ENCODE measurements at regions not wholly inside any gene's neighbourhood (a gene's known extent, or its start where the extent isn't known, plus 50 kb on each side); places are given as distances from the start of the nearest gene placed in this dataset.
A peak's percentile ranks its signal among the peaks of the same experiment; 100 is the strongest.
"Not testable (repeated sequence)": the region's sequence is repeated elsewhere in the genome, so short reads cannot be mapped to it uniquely, and the experiment has no call there.

DNA sequence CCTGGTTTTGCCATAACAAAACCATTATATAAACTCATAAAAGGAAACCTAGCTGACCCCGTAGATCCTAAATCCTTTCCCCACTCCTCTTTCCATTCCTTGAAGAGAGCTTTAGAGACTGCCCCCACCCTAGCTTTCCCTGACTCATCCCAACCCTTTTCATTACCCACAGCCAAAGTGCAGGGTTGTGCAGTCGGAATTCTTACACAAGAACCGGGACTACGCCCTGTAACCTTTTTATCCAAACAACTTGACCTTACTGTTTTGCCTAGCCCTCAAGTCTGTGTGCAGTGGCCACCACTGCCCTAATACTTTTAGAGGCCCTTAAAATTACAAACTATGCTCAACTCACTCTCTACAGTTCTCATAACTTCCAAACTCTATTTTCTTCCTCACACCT lies 116.0 kb upstream of the PTPN13 start:
- DNase-seq (ENCODE audit: low spot score) = not testable (repeated sequence)

DNA sequence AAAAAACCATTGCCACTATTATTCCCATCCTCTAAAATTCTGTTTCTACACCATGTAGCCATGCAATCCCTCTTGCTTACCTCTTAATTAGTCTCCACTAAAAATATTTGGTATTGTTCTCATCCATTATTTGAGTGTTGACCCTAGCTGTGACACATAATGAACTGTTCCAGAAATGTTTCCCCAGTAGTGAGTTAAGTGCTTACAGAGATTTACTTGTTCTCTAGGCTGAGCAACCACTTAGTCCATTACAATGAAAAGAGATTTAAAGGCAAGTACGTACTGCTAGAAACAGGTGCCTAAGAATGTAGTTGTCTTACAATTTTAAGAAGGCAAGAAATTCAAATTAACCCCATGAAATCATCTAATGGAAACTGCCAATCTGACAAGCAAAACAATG lies 112.7 kb upstream of the PTPN13 start:
- DNase-seq (ENCODE audit: low spot score) = no peak

DNA sequence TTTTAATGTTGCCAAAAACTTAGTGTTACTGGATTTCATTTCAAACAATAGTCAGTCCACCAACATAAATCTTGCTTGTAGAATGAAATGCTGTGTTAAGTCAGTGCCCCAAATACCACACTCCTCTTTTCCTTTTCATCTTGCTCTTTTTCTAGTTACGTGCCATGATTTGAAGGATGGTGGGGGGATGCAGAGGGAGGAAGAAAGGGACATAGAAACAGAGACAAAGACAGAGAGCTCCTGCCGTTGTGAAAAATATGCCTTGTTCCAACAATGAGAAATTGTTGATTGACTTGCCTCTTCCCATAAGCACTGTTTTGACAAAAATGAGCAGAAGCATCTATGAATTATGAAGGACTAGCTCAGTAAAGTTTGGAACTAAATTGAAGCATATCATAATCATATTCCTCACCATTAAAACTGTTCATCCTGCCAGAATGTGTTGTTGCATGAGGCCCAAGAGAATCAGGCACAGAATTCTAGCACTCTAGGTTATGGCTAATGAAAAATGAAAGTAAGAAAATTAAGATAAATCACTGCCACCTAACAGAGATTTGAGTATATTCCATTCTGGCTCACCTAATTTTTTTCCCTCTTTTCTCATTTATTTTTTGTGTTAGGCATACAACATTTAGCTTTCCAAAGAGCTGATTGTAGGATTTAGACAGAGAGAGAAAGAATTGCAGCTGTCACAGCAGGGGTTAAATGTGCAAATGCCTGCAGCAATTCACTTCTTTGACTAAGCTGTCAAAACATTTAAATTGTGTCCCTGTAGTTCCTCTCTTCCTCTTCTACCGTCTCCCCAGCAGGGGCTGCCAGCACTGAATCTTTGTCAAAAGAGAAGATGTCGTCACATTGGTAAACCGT lies 111.6 kb upstream of the PTPN13 start:
- no peak for DNase-seq (ENCODE audit: low spot score)

DNA sequence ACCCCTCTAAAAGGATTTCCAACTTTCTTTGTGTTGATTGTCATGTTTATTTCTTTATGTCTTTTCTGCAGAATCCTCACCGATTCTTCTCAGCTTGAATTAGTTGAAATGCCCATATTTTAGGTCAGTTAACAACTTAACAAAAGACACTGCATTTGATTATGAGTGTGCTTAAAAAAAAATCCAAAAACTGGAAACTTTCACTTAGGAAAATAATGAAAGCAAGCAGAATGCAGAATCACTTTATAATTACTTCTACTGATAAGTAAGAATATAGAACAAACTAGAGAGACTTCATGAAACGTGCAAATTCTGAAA lies 111.0 kb upstream of the PTPN13 start:
- DNase-seq (ENCODE audit: low spot score) = no peak

DNA sequence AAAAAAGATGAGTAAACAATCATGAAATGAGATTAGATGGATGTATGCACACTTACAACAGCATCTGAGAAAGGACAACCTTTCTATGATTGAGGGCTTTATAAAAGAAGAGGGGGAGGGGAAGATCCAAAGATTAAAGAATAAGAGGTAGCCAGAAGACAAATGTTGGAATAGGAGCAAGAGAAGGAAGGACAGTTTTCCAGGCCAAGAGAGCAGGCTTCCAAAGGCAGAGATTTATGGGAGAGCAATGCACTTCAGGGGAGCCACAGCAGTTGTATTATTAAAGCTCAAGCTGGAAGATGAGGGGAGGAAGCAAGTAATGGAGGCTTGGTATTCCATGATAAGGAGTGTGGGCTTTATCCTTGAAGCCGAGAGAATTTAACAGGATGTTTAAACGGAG lies 110.3 kb upstream of the PTPN13 start:
- no peak for DNase-seq (ENCODE audit: low spot score)

DNA sequence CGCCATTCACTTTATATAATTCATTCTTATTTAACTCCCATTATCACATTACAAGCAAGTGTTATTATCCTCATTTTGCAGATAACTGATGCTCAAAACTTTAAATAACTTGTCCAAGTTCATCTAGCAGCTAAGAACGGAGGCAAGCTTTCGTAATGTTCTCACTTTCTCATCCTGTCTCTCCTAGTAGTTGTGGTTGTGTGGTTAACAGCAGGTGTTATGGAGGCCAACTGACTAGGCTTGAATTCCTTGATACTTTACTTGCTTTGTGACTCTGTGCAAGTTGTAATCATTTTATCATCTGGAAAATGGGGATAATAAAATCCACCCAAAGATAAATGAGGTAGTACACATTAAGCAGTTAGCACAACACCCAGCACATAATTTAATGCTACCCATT lies 109.9 kb upstream of the PTPN13 start:
- DNase-seq (ENCODE audit: low spot score) = no peak

DNA sequence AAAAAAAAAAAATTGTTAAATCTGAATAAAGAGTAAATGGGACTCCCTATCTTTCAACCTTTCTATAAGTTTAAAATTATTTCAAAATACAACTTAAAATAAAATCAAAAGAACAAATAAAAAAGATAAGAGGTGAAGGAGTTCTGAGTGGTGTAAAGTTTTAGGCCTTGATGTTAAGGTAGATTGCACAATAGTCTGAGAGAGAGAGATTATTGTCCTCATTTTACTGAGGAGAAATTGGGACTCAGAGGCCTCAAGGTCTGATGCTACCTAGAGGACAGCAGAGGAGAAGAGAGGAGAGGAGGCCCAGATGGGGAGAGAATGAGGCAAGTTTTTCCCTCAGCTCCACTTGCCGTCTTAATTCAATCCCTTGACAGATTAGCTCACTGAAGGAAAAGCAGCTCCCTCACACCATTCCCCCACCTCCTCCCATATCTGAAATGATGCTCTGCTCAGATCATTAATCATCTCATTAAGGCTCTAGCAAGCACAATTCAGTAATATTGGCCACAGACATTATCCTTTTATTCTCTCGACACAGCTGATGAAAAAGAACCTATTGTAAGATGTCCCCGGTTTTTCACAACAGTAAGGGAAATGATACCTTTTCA lies 106.3 kb upstream of the PTPN13 start:
- no peak for DNase-seq (ENCODE audit: low spot score)

DNA sequence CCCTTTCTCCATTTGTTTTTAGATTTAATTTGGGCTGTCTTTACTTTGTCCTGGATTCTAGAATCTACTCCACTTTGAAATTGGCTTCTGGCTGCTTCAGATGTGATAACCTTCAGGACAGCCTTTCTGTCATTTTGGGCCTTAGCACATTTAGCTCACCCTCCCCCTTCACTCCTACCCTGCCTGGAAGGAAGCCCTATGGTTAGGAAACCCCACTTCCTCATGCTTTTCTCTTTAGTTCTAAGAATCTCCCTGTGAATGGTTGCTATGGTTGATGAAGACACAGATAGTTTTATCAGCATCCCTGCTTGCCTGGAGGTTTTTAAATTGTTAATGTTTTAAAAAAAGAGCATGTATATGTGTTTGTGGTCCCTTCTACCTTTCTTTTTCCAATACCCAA lies 100.7 kb upstream of the PTPN13 start:
- no peak for DNase-seq (ENCODE audit: low spot score)

DNA sequence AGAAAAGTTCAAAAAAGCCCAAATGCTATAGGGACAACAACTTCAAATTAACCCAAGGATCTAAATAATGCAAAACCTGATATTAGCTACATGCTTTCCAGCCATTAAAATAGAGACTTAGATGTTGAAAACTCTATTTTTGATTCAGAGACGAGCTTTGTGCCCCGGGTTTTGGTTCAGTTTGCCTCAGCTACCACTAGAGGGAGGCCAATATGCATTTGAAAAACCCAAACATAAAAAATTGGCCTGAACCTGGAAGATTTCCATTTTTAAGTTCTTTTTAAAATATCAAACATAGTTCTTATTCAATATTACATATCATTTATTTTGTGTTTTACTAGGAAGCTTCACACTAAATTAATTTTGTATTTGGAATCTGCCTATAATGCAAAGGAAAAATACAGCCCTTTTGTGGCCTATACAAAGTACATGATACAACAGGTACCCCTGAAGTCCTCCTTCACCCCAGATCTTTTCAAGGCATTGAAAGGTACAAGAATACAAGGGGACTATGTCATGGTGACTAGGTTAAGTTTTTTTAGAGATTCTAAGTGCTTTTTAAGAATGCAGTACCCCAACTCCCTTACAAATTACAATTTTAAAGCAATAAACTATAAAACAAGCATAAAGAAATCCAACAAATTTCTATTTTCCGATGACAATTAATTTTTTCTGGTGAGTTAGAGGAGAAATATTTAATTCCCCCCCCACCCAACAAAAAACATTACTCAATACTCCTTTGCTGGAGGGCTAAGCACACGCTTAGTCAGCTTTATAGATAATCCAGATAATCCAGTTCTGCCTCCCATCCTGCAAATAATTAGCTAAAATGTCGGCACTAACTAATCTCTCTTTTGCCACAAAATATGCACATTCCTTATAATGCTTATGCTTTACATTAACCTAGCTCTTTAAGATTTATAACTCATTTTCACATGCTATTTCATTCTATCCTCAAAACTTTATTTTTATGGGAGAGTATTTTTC lies 97.7 kb upstream of the PTPN13 start:
- no peak for DNase-seq (ENCODE audit: low spot score)

DNA sequence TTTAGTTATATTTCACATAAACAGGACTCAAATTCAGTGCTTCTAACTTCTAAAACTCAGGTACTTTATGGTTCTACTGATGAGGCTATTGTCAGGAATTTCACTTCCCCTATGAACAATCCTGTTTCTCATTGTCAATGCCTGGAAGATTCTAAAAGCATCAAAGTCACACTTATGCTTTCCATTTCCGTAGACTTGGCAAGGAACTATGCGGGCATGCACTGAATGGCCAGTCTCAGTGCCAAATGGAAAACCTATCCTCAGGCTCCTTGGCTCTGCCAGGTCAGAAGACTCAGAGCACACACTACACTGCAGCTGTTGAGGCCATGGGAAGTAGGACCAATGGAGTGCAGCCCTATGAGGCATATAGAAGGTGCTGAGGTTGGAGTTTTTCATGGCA lies 97.0 kb upstream of the PTPN13 start:
- DNase-seq (ENCODE audit: low spot score) = peak; percentile 55

DNA sequence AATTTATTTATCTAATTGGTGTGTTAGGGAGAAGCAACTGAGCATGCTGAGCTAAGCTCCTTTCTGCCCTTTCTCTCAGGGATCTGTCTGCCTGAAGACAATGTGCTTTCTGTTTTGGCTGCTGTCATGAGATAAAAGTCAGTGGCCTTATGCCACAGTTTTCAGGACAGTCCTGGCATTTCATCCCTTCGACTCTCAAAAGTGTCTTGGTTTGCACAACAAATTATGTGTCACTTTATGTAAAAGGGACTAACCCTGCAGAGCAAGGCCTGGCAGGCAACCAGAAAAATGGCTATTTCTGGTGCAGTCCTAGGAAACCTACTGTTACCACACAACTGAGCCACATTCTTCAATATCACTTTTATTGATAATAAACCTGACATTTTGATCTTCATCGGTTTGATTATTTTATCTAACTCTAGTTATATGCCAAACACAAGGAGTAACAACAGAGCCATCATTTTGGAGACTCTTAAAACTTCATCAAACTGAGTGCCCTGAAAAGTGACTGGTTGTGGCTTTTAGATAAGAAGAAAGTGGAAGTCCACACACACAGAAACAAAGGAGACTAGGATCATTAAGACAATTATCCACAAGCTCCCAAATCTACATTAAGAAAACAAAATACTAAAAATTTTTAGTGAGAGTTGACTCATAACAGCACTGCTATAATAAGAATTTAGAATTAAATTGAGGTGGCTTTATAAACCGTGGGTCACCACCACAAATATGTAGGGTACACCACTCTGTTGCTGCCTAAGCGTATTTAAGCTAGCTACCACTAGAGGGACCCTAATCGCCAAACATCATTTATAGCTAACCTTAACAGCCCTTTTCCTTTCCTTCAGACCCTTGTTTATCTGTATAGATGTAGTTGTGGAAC lies 95.9 kb upstream of the PTPN13 start:
- peak; percentile 68 for DNase-seq (ENCODE audit: low spot score)

DNA sequence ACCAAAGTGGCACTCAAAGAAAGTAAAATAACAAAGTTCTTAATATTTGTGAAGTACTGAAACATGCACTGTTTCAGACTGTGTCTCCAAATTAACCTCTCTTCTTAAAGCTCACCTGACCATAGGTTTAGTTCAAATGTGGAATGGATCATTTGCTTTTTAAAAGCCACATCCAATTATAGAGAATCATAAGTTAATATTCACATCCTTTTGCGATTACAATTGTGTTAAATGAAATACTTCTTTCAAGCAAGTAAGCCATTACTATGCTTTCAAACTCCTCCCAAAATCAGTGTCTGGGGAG lies 95.3 kb upstream of the PTPN13 start:
- no peak for DNase-seq (ENCODE audit: low spot score)

DNA sequence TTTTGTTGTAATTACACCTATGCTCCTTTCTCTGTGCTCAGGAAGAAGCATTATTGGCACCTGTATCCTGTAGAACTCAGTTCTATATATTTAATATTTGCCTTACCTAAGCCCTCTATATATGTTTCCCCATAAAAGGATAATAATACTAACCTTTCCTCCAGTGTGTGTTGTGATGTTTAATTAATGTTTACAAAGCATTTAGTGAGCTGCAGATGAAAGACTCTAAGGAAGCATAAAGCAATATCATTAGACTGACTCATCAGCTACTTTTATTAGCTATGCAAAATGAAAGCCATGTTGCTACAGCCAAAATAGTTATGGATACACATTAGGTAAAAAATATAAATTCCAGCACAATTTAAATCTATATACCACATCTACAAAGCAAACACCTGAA lies 93.6 kb upstream of the PTPN13 start:
- no peak for DNase-seq (ENCODE audit: low spot score)

DNA sequence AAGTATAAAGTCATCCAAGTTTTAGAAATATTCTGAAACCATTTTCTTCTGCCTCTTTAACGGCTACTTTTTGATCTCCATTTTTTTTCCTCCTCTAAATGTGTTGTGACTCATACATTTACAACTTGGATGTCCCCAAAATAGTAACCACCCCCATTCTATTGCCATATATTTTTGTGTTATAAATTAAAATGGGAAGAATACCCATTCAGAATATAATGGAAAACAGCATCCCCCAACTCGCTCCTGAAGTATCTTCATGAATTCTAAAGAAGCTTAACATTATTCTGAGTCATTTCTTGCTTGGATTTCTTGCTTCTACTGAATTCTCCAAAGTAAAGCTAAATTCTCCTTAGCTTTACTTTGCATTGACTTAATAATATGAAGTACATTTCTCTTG lies 92.0 kb upstream of the PTPN13 start:
- no peak for DNase-seq (ENCODE audit: low spot score)

DNA sequence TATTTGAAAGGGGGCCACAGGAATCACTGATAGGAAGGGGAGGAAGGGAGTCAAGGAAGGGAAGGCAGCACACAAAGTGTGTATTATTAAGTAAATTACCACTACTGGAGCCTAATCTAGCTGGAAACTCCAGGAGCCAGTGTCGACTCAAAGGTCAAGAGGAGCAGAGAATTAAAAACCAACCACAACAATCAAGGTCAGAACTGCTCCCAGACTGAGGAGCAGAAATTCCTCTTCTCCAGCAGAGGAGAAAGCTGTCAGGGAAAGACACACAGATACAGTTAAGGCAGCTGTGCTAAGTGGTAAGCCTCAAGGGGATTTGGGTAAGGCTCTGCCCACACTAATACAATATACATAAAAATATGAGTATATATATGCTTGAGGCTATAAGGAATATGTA lies 87.5 kb upstream of the PTPN13 start:
- DNase-seq (ENCODE audit: low spot score) = no peak

DNA sequence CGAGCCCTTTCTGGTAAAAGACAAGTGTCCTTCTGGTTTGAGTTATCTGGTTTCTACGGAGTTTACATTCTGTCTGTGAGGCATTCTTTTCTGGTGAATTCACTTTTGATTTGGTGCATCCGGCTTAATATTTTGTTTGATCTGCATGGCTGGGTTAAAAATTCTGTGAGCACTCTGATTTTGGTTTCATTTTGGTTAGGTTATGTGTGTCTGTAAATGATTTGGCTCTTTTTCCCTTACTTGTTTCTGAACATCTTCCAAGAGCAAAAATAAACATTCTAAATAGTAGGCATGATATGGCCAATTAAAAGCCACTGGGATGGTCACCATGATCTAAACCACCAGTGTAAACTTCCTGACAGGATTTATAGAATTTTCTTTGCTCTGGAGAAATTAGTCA lies 85.7 kb upstream of the PTPN13 start:
- DNase-seq (ENCODE audit: low spot score) = peak; percentile 86

DNA sequence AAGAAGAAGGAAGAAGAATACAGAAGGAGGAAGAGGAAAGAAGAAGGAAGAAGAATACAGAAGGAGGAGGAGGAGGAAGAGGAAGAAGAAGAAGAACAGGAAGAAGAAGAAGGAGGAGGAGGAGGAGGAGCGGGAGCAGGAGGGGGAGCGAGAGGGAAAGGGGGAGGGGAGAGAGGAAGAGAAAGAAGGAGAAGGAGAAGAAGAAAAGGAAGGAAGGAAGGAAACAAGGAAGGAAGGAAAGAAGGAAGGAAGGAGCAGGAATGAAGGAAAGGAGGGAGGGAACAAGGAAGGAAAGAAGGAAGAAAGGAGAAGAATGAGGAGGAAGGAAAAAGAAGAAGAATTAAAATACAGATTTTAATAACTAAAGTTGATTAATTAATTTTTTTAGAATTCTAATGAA lies 82.5 kb upstream of the PTPN13 start:
- no peak for DNase-seq (ENCODE audit: low spot score)

DNA sequence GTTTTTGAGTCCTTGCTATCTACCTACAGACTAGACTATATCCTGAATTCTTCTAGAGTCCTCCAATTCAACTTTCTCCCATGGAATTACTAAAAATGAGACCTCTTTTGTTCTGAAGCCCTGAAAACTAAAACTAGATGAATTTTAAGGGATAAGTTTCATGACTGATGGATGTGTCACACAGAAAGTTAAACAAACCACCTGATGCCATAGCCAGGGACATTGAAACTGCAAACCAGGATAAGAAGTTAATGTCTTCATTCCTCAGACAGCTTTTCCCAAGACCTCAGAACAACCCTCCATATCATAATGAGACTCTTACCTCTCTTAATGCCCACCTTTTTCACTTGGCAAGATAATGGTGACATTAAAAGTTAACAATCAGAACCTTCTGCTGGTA lies 81.5 kb upstream of the PTPN13 start:
- DNase-seq (ENCODE audit: low spot score) = no peak

DNA sequence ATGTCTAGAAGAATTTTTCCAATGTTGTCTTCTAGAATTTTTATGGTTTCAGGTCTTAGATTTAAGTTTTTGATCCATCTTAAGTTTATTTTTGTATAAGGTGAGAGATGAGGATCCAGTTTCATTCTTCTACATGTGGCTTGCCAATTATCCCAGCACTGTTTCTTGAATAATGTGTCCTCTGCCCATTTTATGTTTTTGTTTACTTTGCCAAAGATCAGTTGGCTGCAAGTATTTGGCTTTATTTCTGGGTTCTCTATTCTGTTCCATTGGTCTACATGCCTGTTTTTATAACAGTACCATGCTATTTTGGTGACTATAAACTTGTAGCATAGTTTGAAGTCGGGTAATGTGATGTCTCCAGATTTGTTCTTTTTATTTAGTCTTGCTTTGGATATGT lies 78.2 kb upstream of the PTPN13 start:
- not testable (repeated sequence) for DNase-seq (ENCODE audit: low spot score)

DNA sequence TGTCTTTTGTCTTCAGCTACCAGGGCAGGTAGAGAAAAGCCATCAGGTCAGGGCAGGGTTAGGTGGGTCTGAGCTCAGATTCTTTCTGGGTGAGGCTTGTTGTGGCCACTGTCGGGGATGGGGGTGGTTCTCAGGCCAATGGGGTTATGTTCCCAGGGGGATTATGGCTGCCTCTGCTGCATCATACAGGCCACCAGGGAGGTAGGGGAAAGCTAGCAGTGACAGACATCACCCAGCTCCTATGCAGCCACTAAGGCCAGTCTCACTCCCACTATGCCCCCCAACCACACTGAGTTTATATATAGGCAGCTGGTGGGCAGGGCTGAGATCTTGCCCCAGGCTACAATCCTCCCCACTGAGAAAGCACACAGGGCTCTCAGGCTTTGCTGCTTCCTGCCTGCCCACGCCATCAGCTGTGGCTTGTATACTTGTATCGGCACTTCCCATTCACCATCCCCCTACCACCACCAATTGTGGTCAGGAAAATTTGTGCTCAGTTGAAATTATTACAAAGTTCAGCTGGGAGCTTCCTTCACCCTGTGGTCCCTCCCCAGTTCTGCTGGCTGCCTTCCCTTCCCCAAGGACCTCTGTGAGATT lies 72.6 kb upstream of the PTPN13 start:
- peak; percentile 29 for DNase-seq (ENCODE audit: low spot score)

DNA sequence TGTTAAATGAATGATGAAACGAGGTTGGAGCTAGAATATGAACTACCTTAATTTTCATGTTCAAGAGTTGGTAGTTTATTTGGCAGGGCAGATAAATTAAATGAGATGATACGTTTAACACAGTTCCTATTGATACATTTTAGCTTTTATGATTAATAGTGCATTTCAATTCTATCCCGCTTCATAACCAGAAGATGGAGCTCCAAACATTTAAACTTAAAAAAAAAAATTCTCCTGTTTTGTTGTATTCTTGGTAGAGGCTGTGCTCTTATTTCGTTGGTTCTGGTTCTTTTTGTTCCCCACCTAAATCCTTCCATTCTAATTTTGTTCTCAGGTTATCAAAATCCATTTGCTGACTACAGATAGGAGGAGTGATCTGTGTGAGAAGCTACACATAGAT lies 71.8 kb upstream of the PTPN13 start:
- no peak for DNase-seq (ENCODE audit: low spot score)
